SK-N-SH (cell line): ENCODE measurements at regions not wholly inside any gene's neighbourhood (a gene's known extent, or its start where the extent isn't known, plus 50 kb on each side); places are given as distances from the start of the nearest gene placed in this dataset.

Source experiments
- CTCF ChIA-PET: fragments of 300-600, 350-600 bp; formaldehyde crosslinking; extraction: SDS; loops from one replicate; lab custom pipeline; 2021; lab: Yijun Ruan, JAX
- POLR2A ChIA-PET: fragments of 350-600 bp; sonication (Branson Sonifier 250); formaldehyde crosslinking; extraction: SDS; loops from one replicate; lab custom pipeline; 2020; ENCODE audit warnings: antibody characterized with exemption, inconsistent platforms; lab: Yijun Ruan, JAX
- DNase-seq: peaks from one replicate; pipeline ENCODE4 v3.0.0; 2012
- H2AFZ ChIP-seq: fragments of 200-600 bp; sonication (generic); 2 replicates; pipeline ENCODE4 v1.8.1; 2016; ENCODE audit warnings: antibody characterized with exemption, mild to moderate bottlenecking, low read depth
- H3F3A ChIP-seq: fragments of 200-600 bp; sonication (generic); replicated peaks from 2 replicates; pipeline ENCODE3; 2016; ENCODE audit warnings: antibody characterized with exemption, mild to moderate bottlenecking; ENCODE audit not compliant: insufficient read depth
- H3K27ac ChIP-seq, 2 experiments: fragments of 200-500 bp in 1 of 2; fragments of 200-600 bp in 1 of 2; sonication (Bioruptor generic) in 1 of 2; sonication (generic), shearing (Covaris generic) in 1 of 2; 2 replicates each; pipeline versions ENCODE4 v1.5.1 to v1.6.1; 2014 to 2016; ENCODE audit warnings: low read depth in 2 of 2, inconsistent platforms in 1 of 2, low read length in 1 of 2, mild to moderate bottlenecking in 1 of 2, mixed read lengths in 1 of 2
- H3K27me3 ChIP-seq: fragments of 200-600 bp; sonication (generic), shearing (Covaris generic); 2 replicates; pipeline ENCODE4 v1.6.1; 2016; ENCODE audit warnings: mixed run types; ENCODE audit not compliant: insufficient read depth
- H3K36me3 ChIP-seq, 2 experiments: fragments of 200-500 bp in 1 of 2; fragments of 200-600 bp in 1 of 2; sonication (Bioruptor generic) in 1 of 2; sonication (generic) in 1 of 2; replicated peaks in 1 of 2; 2 replicates each; pipeline versions ENCODE3 to v1.5.1; 2014 to 2016; ENCODE audit warnings: low read length in 1 of 2, mild to moderate bottlenecking in 1 of 2; ENCODE audit not compliant: insufficient read depth in 2 of 2, control insufficient read depth in 1 of 2
- H3K4me1 ChIP-seq, 2 experiments: fragments of 200-500 bp in 1 of 2; fragments of 200-600 bp in 1 of 2; sonication (Bioruptor generic) in 1 of 2; sonication (generic), shearing (Covaris generic) in 1 of 2; 2 replicates each; pipeline versions ENCODE4 v1.5.1 to v1.6.1; 2014 to 2016; ENCODE audit warnings: low read depth in 1 of 2, low read length in 1 of 2, mixed run types in 1 of 2; ENCODE audit not compliant: insufficient read depth in 2 of 2, control insufficient read depth in 1 of 2
- H3K4me2 ChIP-seq: fragments of 200-600 bp; sonication (generic), shearing (Covaris generic); 2 replicates; pipeline ENCODE4 v1.6.1; 2017; ENCODE audit warnings: mixed run types
- H3K4me3 ChIP-seq, 2 experiments: fragments of 200-500 bp in 1 of 2; fragments of 200-600 bp in 1 of 2; sonication (Bioruptor generic) in 1 of 2; sonication (generic), shearing (Covaris generic) in 1 of 2; 2 replicates each; pipeline versions ENCODE4 v1.5.1 to v1.8.1; 2014 to 2016; ENCODE audit warnings: low read depth in 2 of 2, inconsistent platforms in 1 of 2, low read length in 1 of 2, mild to moderate bottlenecking in 1 of 2, mixed read lengths in 1 of 2, moderate library complexity in 1 of 2
- H3K79me2 ChIP-seq: fragments of 200-600 bp; sonication (generic); 2 replicates; pipeline ENCODE4 v1.8.1; 2017; ENCODE audit warnings: mild to moderate bottlenecking; ENCODE audit not compliant: insufficient read depth
- H3K9ac ChIP-seq: fragments of 200-600 bp; sonication (generic); 2 replicates; pipeline ENCODE4 v1.6.1; 2017; ENCODE audit warnings: mixed run types
- H3K9me2 ChIP-seq: fragments of 200-600 bp; sonication (generic); 2 replicates; pipeline ENCODE4 v1.6.1; 2017; ENCODE audit warnings: mixed run types
- H3K9me3 ChIP-seq: fragments of 200-600 bp; sonication (generic); 2 replicates; pipeline ENCODE4 v1.6.1; 2017; ENCODE audit warnings: mixed run types, mild to moderate bottlenecking, moderate library complexity
- H4K20me1 ChIP-seq: fragments of 200-600 bp; sonication (generic); 2 replicates; pipeline ENCODE4 v1.6.1; 2017; ENCODE audit warnings: mild to moderate bottlenecking, mixed run types; ENCODE audit not compliant: insufficient read depth
- CHD2 ChIP-seq: fragments of 150-350 bp; IDR thresholded peaks from 2 replicates; pipeline ENCODE4 v1.6.1; 2018; ENCODE audit warnings: low read length; ENCODE audit not compliant: partially characterized antibody
- CTCF ChIP-seq: fragments of 200-600 bp; sonication (generic); IDR thresholded peaks from 2 replicates; pipeline ENCODE4 v1.6.1; 2017; ENCODE audit warnings: antibody characterized with exemption, mild to moderate bottlenecking, moderate library complexity
- ELF1 ChIP-seq: IDR thresholded peaks from 2 replicates; pipeline ENCODE4 v1.4.0; 2012
- EP300 ChIP-seq, 2 experiments: IDR thresholded peaks; 2 replicates each; pipeline versions ENCODE4 v1.4.0 to v1.6.1; 2012; ENCODE audit warnings: borderline replicate concordance in 1 of 2, low read depth in 1 of 2, low read length in 1 of 2
- FOSL2 ChIP-seq: IDR thresholded peaks from 2 replicates; pipeline ENCODE4 v1.4.0; 2012; ENCODE audit warnings: low read depth, mild to moderate bottlenecking, moderate library complexity, borderline replicate concordance
- FOXJ3 ChIP-seq: sonication (generic); formaldehyde crosslinking; IDR thresholded peaks from 2 replicates; pipeline ENCODE4 v1.5.1; 2020; ENCODE audit warnings: mild to moderate bottlenecking, missing genetic modification reagents
- FOXM1 ChIP-seq: IDR thresholded peaks from 2 replicates; pipeline ENCODE4 v1.4.0; 2012; ENCODE audit warnings: low read depth, mild to moderate bottlenecking
- GABPA ChIP-seq: IDR thresholded peaks from 2 replicates; pipeline ENCODE4 v1.4.0; 2012; ENCODE audit warnings: low read depth, mild to moderate bottlenecking
- GATA2 ChIP-seq: sonication (generic); formaldehyde crosslinking; IDR thresholded peaks from 2 replicates; pipeline ENCODE4 v1.5.0; 2020; ENCODE audit warnings: mild to moderate bottlenecking, missing genetic modification reagents
- JUND ChIP-seq: IDR thresholded peaks from 2 replicates; pipeline ENCODE4 v1.4.0; 2012
- MEF2A ChIP-seq: IDR thresholded peaks from 2 replicates; pipeline ENCODE4 v1.4.0; 2012; ENCODE audit warnings: low read depth, borderline replicate concordance
- NFIC ChIP-seq: IDR thresholded peaks from 2 replicates; pipeline ENCODE4 v1.4.0; 2012; ENCODE audit warnings: borderline replicate concordance
- POLR2AphosphoS5 ChIP-seq: IDR thresholded peaks from 2 replicates; pipeline ENCODE4 v1.6.1; 2012; ENCODE audit warnings: low read depth, low read length
- RAD21 ChIP-seq: IDR thresholded peaks from 2 replicates; pipeline ENCODE4 v1.6.1; 2012; ENCODE audit warnings: mild to moderate bottlenecking, low read length
- RXRA ChIP-seq: IDR thresholded peaks from 2 replicates; pipeline ENCODE4 v1.4.0; 2012; ENCODE audit warnings: low read depth, mild to moderate bottlenecking, borderline replicate concordance
- SIN3A ChIP-seq: IDR thresholded peaks from 2 replicates; pipeline ENCODE4 v1.6.1; 2012; ENCODE audit warnings: low read depth, mild to moderate bottlenecking, low read length, moderate library complexity, borderline replicate concordance
- SMC3 ChIP-seq: IDR thresholded peaks from 2 replicates; pipeline ENCODE4 v1.6.1; 2012; ENCODE audit warnings: low read depth, low read length, improper control_type of control experiment
- TAF1 ChIP-seq: IDR thresholded peaks from 2 replicates; pipeline ENCODE4 v1.6.1; 2012; ENCODE audit warnings: low read depth, mild to moderate bottlenecking, low read length, moderate library complexity, borderline replicate concordance
- TEAD4 ChIP-seq: IDR thresholded peaks from 2 replicates; pipeline ENCODE4 v1.4.0; 2012; ENCODE audit warnings: mild to moderate bottlenecking, borderline replicate concordance; ENCODE audit not compliant: insufficient read depth
- WGBS: methylation state at CpG from one replicate; pipeline ENCODE4 v1.1.6; 2017; ENCODE audit warnings: low lambda C conversion rate; 5-methylcytosine and 5-hydroxymethylcytosine counted together
- TF ChIP-seq, protein P1 (sequence below): IDR thresholded peaks from 2 replicates; pipeline ENCODE4 v1.4.0; 2012; ENCODE audit warnings: low read depth, borderline replicate concordance

DNA sequence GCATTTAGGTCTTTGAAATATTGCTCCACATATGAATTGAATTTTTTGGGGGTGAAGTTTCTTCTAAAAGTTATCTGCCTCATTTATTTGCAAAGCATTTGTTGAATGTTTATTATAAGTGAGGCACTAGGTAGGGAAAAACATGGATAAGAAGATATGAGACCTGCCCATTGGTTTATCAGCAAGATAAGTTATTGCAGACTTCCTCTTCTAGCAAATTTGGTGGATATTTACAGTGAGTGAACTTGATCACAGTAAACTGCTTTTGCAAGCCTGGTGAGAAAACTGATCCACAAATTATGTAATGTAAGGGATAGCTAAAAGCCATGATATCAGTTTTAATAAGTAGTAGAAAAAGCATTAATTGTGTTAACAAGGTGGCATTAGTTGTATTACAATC is 364.8 kb downstream of the SOCS6 start:
- H3K4me1 ChIP-seq = no peaks in the 10 kb centered on the region
- CTCF ChIA-PET = no interaction called here
- no peak for DNase-seq
- no peak overlapping the region for H3K9ac ChIP-seq
- POLR2A ChIA-PET = no interaction called here
- no peaks in the 10 kb centered on the region for H3K9me3 ChIP-seq
- H3K9me2 ChIP-seq = no peaks in the 10 kb centered on the region
- no peaks in the 10 kb centered on the region for H3K36me3 ChIP-seq
- no peak for TF ChIP-seq FOXM1
- TF ChIP-seq SIN3A = no peak
- no peaks in the 10 kb centered on the region for H4K20me1 ChIP-seq
- no peak overlapping the region for H3K4me2 ChIP-seq
- no peaks in the 10 kb centered on the region for H3K27me3 ChIP-seq
- no peaks in the 10 kb centered on the region for H3K79me2 ChIP-seq
- H3K4me3 ChIP-seq = no peak overlapping the region
- no peak overlapping the region for H2AFZ ChIP-seq
- H3F3A ChIP-seq = no peaks in the 10 kb centered on the region
- no peak overlapping the region for H3K27ac ChIP-seq

DNA sequence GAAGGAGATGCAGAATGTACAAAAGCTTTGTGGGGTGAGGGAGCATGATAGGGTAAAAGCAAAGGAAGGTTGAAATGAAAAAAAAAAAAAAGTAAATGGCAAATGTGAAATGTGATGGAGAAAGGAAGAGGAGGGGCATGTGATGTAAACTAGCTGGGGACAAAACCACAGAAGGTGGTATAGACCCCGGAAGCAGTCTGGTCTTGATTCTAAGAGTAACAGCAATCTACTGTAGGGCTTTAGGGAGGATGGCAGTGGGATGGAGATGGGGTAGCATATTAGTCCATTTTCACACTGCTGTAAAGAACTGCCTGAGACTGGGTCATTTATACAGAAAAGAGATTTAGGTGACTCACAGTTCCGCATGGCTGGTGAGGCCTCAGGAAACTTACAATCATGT is 362.0 kb downstream of the SOCS6 start:
- Histone ChIP-seq H3F3A (no peaks in the 10 kb centered on the region), H3K4me2 (no peak overlapping the region), H3K27me3 (no peaks in the 10 kb centered on the region), H3K9me3 (no peaks in the 10 kb centered on the region), H3K9ac (no peak overlapping the region), H3K27ac (no peak overlapping the region), H3K79me2 (no peaks in the 10 kb centered on the region), H4K20me1 (no peaks in the 10 kb centered on the region), H3K4me3 (no peak overlapping the region), H2AFZ (no peak overlapping the region), H3K9me2 (no peaks in the 10 kb centered on the region), H3K36me3 (no peaks in the 10 kb centered on the region), H3K4me1 (no peaks in the 10 kb centered on the region)
- CTCF ChIA-PET = interaction anchor here (0.8 to 0.9 kb wide), 2 partner anchors 16 to 26 kb away, joined by 3 to 4 read pairs; no protein-coding TSS in a partner anchor
- TF ChIP-seq CHD2 (no peak), GABPA (no peak), GATA2 (CRISPR knock-in tag) (no peak), ELF1 (no peak), SMC3 (no peak), RXRA (no peak)
- TF ChIP-seq, protein P1, sequence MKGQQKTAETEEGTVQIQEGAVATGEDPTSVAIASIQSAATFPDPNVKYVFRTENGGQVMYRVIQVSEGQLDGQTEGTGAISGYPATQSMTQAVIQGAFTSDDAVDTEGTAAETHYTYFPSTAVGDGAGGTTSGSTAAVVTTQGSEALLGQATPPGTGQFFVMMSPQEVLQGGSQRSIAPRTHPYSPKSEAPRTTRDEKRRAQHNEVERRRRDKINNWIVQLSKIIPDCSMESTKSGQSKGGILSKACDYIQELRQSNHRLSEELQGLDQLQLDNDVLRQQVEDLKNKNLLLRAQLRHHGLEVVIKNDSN = no peak
- no peak for DNase-seq
- POLR2A ChIA-PET = no interaction called here
- 83% methylated on average over 2 of the region's 2 CpGs for WGBS

GRCh38 chr18:70649683-70650082 is 360.8 kb downstream of the SOCS6 start:
- POLR2A ChIA-PET = no interaction called here
- no peaks in the 10 kb centered on the region for H3K79me2 ChIP-seq
- no peak overlapping the region for H3K27ac ChIP-seq
- CTCF ChIA-PET = no interaction called here
- TF ChIP-seq JUND = no peak
- no peak for TF ChIP-seq NFIC
- no peak for TF ChIP-seq TAF1
- no peak for TF ChIP-seq TEAD4
- TF ChIP-seq POLR2AphosphoS5 = no peak
- no peak for TF ChIP-seq RAD21
- no peak for TF ChIP-seq CHD2
- no peak for TF ChIP-seq FOXJ3
- no peak for TF ChIP-seq RXRA
- TF ChIP-seq MEF2A = no peak
- TF ChIP-seq FOSL2 = no peak
- no peak for TF ChIP-seq FOXM1
- TF ChIP-seq CTCF = no peak
- no peak for TF ChIP-seq EP300 (IDR thresholded peaks at IDR 0.05; ENCODE audit: borderline replicate concordance in 1 of 2, low read depth in 1 of 2, low read length in 1 of 2)
- no peaks in the 10 kb centered on the region for H3K9me2 ChIP-seq
- H3K27me3 ChIP-seq = no peaks in the 10 kb centered on the region
- H3K9me3 ChIP-seq = no peaks in the 10 kb centered on the region
- no peaks in the 10 kb centered on the region for H3F3A ChIP-seq
- no peaks in the 10 kb centered on the region for H3K36me3 ChIP-seq
- H2AFZ ChIP-seq = no peak overlapping the region
- H4K20me1 ChIP-seq = no peaks in the 10 kb centered on the region
- no peak overlapping the region for H3K9ac ChIP-seq
- no peak overlapping the region for H3K4me2 ChIP-seq
- no peak overlapping the region for H3K4me3 ChIP-seq
- WGBS = 74% methylated on average over 7 of the region's 7 CpGs
- H3K4me1 ChIP-seq = no peaks in the 10 kb centered on the region
- DNase-seq = no peak
